ENCODE measurements at regions not wholly inside any gene's neighbourhood (a gene's known extent, or its start where the extent isn't known, plus 50 kb on each side); places are given as distances from the start of the nearest gene placed in this dataset.
A peak's percentile ranks its signal among the peaks of the same experiment; 100 is the strongest.
"Not testable (repeated sequence)": the region's sequence is repeated elsewhere in the genome, so short reads cannot be mapped to it uniquely, and the experiment has no call there.

- no peak for DNase-seq
Observed at GRCh38 chr13:28573595-28574373, 78.9 kb upstream of the FLT1 start.

GRCh38 chr13:28572871-28573270 is 77.9 kb upstream of the FLT1 start:
- DNase-seq = no peak

- not testable (repeated sequence) for DNase-seq
Observed at GRCh38 chr13:28570356-28570755, 75.4 kb upstream of the FLT1 start.

- DNase-seq = no peak
Observed at GRCh38 chr13:28569886-28570285, 75.0 kb upstream of the FLT1 start.

DNA sequence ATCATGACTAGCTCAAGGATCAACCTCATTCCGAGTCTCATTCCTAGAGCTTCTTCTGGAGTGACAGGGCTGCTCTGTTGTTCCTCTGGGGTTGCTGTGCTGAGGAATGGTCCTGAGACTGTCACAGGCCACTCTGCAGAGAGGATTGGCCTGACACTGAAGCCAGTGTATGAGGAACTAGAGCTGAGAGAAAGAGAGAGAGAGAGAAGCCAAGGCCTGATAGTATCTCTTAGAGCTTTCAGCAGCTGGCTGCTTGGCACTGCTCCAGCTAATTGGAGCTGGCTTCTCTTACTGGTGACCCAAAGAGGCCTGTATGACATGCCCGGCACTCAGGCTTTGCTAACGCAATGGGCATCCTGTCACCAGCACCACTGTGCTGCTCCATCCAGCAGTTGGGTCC is 73.4 kb upstream of the FLT1 start:
- DNase-seq = no peak

DNA sequence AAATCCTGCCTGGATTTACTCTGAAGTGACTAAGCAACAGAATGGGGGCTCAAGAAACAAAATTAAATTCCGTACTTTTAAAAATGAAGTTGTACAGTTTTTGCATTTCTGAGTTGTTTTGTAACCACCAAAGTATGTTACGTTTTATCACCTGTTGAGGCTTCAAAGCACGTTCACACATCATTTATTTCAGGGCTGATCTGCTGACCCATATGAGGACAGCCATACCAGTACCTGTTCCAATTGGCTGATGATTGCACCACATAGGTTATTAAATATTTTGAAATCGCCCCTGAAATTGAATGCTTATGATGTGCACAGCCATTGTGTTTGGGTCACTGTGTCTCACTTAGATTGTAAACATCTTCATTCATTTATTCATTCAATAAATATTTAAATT is 72.0 kb upstream of the FLT1 start:
- no peak for DNase-seq

GRCh38 chr13:28566283-28566682 is 71.4 kb upstream of the FLT1 start:
- no peak for DNase-seq

DNA sequence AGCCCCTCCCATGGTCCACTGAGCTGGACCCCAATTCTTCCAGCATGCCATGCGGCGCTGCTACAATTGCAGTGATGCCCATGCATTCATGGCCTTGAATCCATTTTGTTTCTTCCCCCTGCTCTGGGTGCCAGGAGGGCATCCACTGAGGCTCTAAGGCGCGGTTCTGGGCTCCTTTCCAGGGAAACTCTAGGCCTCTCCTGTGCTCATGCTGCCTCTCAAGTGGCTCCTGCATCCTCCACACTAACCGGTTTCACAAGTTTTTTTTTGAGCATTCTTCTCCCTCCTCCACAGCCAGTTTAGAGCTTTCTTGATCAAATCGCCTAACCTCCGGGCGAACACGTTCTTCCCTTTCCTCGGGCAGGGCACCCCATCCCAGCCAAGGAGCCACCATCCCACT is 69.1 kb upstream of the FLT1 start:
- DNase-seq = no peak

DNA sequence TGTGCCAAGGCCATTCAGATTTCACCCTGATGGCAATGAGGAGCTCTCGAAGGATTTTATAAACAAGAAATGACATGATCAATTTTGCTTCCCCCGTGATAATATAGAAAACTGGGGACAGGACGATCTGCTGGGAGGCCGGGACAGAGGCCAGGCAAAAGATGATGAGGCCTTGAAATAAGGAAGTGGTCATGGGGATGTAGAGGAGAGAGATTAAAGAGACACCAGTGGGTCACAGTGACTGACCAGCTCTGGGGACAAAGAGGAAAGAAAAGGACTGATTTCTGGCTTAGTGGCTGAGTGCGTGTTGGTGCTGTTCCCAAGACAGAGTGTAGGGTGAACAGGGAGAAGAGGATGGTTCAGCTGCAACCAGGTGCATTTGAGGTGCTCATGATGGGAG is 68.7 kb upstream of the FLT1 start:
- no peak for DNase-seq

- DNase-seq = no peak
Observed at GRCh38 chr13:28560612-28561011, 65.7 kb upstream of the FLT1 start.

DNA sequence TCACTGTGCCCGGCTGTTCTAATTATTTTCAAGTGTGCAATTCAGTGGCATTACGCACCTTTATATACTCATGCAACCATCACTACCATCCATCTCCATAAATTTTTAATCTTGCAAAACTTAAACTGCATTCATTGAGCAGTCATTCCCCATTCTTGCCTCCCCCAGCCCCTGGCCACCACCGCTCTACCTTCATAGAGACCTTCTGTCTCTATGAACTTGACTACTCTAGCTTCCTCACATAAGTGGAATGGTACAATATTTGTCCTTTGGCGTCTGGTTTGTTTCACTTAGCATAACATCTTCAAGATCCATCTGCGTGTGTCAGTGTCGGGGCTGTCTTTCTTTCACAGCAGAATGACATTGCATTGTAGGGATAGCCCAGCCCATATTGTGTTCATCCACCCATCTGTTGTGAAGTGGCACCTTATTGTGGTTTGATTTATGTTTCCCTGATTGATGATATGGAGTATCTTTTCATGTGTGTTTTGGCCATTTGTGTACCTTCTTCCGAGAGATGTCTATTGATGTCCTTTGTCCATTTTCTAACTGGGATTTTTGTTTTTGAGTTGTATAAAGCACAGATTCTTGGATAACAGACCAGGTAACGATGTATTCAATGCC is 64.8 kb upstream of the FLT1 start:
- peak; percentile 17 for DNase-seq

DNA sequence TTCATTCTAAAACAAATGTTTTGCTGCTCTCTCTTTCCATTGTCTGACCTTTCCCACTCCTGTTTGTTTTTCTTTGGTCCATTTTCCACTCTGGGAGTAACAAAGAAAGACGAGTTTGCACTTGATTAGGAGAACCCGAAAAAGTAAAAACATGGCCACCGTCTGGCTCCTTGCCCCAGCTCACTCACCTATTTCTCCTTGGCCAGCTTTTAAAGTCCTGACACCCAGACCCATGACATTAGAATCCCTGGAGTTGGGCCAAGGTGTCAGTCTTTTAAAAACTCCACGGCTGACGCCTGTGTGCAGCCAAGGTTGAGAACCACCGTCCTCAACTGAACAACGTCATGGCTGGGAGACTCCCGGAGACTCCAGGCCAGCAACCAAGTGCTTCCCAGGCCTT is 63.6 kb upstream of the FLT1 start:
- DNase-seq = no peak

DNA sequence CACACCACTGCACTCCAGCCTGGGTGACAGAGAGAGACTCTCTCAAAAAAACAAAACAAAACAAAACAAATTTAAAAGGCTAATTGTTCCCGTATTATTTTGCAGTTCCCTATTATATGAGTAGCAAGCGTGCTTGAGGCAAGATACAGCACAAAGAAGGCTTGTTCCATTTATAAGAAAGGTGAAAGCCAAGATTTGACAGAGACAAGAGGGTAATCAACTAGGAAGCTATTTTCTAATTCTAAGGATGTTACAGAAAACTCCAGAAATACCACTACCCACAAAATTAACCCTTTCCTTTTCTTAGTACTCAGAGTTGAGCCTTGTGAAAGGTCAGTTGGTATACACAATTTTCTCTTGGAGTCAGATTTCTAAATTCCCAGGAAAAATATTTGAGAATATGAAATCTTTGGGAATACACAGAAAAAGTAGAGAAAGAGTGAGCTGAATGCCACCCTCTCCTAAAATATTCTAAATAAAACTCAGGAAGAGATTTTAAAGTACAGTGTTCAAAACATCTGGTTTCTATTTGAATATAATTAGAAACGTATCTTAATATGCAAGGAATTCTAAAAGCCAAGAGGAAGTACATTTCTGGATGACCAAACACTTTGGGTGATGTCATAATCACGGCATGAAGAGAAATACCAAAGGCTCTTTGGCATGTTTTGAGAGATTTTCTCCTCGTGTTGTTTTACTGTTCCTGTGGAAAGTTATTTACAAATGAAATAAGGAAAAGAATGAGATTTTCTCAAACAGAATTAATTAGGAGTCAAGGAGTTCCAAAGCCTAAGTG is 63.0 kb upstream of the FLT1 start:
- no peak for DNase-seq

DNA sequence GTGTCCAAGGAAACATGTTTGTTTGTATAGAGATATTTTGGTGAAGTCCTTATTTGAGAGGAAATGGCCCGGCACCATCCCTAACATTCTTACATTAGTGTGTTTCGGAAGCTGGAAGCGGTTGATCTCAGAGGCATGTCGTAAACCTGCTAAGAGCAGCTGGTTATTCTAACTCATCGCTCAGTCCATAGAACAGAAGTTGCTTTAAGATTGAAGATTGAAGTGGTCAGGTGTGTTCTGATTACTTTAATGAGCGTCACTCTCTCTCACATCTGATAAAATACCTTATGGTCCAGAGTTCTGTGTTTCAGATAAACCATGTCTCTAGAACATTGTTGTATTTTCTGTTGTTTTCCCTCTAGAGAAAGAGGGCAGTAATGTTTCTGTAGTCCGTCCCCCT is 60.2 kb upstream of the FLT1 start:
- no peak for DNase-seq

- no peak for DNase-seq
Observed at GRCh38 chr13:28553971-28554370, 59.0 kb upstream of the FLT1 start.

DNA sequence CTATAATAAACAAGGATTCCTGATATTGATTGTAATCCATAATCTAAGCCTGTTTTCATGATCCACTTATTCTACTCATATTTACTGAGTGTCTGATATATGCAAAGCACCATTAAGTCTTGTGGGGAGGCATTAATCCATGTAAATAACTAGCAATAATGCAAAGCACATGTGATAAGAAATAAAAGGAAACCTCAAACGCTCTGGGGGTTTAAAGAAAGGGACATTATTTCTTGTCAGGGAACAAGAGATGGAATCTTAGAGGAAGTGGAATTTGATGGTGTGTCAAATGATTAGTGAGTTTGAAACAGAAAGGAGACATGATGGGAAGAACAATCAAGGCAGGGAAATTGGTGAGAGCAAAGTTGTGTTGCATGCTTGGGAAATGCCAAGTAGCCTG is 57.4 kb upstream of the FLT1 start:
- no peak for DNase-seq

- DNase-seq = no peak
Observed at GRCh38 chr13:28551498-28551895, 56.6 kb upstream of the FLT1 start.

- no peak for DNase-seq
Observed at GRCh38 chr13:28550721-28551497, 56.0 kb upstream of the FLT1 start.

DNA sequence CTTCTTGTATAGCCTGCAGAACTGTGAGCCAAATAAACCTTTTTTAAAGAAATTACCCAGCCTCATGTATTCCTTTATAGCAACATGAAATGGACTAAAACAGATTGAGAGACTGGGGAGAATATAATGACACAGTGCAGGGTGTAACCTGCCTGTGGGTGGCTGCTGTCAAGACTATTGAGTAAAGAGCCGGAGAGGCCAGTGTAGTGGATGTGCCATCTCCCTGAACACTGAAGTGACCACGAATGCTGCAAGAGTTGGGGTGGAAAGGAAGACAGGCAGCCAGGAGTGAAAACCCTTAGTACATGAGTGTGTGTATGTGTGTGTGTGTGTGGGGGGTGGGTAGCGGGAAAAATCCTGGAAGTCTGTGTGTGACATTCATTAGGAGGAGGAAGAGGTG is 55.2 kb upstream of the FLT1 start:
- no peak for DNase-seq

GRCh38 chr13:28548872-28549271 is 53.9 kb upstream of the FLT1 start:
- no peak for DNase-seq

DNA sequence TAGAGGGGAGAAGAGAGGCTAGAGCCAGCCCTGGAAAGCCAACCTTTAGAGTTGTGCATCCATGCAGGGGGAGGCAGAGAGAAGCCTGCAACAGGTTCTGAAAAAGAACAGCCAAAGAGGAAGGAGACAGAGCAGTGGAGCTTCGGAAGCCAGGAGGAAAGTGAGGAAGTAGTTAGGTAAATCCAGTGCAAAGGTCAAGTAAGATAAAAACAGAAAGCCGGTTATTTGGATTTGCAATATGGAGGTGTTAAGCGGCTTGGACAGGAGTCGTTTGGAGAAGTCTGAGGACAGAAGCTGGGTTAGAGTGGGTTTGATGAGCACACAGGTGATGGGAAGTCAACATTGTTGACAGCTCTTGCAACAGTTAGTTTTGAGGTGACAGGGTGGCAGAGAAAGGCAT is 53.5 kb upstream of the FLT1 start:
- DNase-seq = no peak

DNA sequence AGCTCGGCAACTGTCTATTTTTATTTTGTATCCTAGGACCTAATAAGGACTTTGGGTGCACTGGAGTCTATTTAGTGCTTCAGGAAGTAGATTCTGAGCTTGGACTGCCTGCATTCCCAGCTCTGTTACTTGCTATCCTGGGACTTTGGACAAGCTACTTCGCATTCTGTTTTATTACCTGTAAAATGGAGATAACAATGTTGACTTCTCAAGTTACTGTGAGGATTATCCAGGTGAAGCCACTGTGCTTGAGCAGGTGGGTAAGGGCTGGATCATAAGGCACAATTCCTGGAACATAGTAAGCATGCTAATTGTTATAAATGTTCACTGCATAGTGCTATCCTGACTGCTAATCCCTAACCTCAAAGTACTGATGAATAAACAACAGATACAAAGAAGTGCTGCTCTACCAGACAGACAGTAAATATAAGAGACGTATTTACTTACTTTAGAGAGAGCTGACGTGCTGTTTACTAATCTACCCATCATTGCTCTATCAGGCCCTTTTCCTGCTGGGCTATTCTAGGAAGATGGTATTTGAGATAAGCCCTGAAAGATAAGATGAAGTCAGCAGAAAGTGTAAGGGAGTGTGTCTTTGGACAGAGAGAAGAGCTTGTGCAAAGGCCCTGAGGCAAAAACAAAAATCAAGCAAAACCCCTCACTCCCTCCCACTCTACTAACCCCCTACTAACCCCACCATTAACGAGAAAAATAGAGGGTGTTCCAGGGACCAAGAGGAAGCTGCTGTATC is 50.8 kb upstream of the FLT1 start:
- DNase-seq = no peak
